ENCODE measurements at regions not wholly inside any gene's neighbourhood (a gene's known extent, or its start where the extent isn't known, plus 50 kb on each side); places are given as distances from the start of the nearest gene placed in this dataset.

DNA sequence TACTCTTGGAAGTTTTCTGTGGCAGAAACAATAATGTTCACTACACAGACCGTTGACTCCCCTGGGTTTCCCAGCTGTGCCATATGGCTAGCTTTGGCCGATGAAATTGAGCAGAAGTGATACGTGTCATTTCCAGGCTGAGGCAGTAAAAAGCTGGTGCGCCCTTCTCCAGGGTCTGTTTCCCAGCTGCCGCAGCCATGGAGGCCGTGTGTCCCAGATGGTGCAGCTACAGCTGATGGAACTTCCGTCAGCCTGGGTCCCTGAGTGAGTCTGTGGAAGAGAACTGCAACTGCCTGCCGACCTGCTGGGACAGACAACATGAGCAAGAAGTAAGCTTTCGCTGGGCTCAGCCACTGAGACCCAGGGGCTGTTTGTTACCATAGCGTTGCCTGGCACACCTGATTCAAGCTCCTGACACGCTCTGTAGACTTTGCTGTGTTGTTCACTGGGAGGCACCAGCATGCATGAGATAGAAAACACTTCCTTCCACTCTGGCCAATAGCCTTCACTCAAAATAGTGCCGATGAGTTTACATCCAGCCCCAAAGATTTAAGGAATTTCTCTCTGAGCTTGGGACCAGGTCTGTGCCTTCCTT lies 116.3 kb upstream of the SLC25A33 start:
- Histone ChIP-seq H3K36me3 (no peaks in the 10 kb centered on the region), H3K27me3 (no peaks in the 10 kb centered on the region), H3K27ac (replicated peaks in 1 of 4) (no peak overlapping the region), H3K4me1 (peaks cover 0 to 3% (median under 1%) of the 10 kb centered on the region in 4 donors), H3K9me3 (no peaks in the 10 kb centered on the region), H3K4me3 (no peak overlapping the region)
- intact Hi-C loops (cut with DNase I) = no loop called here
- DNase-seq (ENCODE audit: extremely low spot score) = no peak
- TF ChIP-seq EP300 (IDR thresholded peaks at IDR 0.05) = no peak
- TF ChIP-seq, protein P1, sequence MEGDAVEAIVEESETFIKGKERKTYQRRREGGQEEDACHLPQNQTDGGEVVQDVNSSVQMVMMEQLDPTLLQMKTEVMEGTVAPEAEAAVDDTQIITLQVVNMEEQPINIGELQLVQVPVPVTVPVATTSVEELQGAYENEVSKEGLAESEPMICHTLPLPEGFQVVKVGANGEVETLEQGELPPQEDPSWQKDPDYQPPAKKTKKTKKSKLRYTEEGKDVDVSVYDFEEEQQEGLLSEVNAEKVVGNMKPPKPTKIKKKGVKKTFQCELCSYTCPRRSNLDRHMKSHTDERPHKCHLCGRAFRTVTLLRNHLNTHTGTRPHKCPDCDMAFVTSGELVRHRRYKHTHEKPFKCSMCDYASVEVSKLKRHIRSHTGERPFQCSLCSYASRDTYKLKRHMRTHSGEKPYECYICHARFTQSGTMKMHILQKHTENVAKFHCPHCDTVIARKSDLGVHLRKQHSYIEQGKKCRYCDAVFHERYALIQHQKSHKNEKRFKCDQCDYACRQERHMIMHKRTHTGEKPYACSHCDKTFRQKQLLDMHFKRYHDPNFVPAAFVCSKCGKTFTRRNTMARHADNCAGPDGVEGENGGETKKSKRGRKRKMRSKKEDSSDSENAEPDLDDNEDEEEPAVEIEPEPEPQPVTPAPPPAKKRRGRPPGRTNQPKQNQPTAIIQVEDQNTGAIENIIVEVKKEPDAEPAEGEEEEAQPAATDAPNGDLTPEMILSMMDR (IDR thresholded peaks at IDR 0.05) = no peak
- TF ChIP-seq POLR2AphosphoS5 (IDR thresholded peaks at IDR 0.05) = no peak
- TF ChIP-seq POLR2A (IDR thresholded peaks at IDR 0.05; ENCODE audit: low read depth) = no peak
- WGBS = 90% methylated on average over 12 of the region's 12 CpGs

DNA sequence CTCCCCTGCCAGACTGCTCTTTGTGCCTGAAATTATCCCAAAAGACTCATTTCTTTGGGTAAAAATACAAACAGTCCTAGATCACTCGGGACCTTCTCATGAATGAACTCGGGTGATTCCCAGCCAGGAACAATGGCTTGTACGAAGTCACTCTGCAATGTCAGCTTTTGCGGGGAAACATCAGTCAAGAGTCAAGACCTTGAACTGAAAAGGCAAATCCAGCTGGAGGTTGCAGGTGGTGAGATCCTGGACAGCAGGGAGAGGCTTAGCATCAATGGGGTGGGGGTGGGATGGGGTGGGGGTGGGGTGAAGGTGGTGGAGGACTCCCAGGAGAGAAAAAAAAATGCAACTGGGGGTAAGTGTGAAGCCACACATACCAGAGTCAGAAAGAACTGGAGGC lies 115.0 kb upstream of the SLC25A33 start:
- 65% methylated on average over 4 of the region's 4 CpGs for WGBS
- intact Hi-C loops (cut with DNase I) = no loop called here

DNA sequence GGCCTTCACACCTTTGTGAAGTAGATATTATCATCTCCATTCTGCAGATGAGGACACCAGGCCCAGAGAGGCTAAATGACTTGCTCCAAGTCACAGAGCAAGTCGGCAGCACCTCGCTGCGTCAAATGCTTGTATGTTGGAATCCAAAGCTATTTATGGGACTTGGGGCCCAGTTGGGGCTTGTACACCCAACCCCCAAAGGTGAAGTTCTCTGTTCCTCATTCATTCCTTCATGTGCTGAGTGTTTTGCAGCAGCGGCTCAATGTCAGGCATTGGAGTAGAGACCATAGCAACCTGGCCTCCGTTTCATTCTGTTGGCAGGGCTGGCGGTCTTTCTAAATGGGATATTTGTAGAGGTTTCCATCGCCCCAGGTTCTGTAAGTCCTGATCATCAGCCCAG lies 113.4 kb upstream of the SLC25A33 start:
- H3K4me3 ChIP-seq = no peak overlapping the region
- H3K9me3 ChIP-seq = no peaks in the 10 kb centered on the region
- no peaks in the 10 kb centered on the region for H3K27me3 ChIP-seq
- 77% methylated on average over 4 of the region's 7 CpGs for WGBS
- H3K27ac ChIP-seq (replicated peaks in 1 of 4) = no peak overlapping the region
- no peaks in the 10 kb centered on the region for H3K36me3 ChIP-seq
- intact Hi-C loops (cut with DNase I) = no loop called here
- no peak for DNase-seq (ENCODE audit: extremely low spot score)
- H3K4me1 ChIP-seq = peaks cover 6 to 16% (median 14%) of the 10 kb centered on the region in 4 donors
- TF ChIP-seq EP300 (IDR thresholded peaks at IDR 0.05) = no peak
- TF ChIP-seq, protein P1 (IDR thresholded peaks at IDR 0.05) = no peak
- TF ChIP-seq POLR2AphosphoS5 (IDR thresholded peaks at IDR 0.05) = no peak
- TF ChIP-seq POLR2A (IDR thresholded peaks at IDR 0.05; ENCODE audit: low read depth) = no peak

More for the DNA sequence above, 115.0 kb upstream of the SLC25A33 start:
- Histone ChIP-seq H3K27me3 (no peaks in the 10 kb centered on the region), H3K36me3 (no peaks in the 10 kb centered on the region), H3K9me3 (no peaks in the 10 kb centered on the region), H3K4me3 (no peak overlapping the region), H3K4me1 (peaks cover under 1 to 11% (median 9%) of the 10 kb centered on the region in 4 donors), H3K27ac (replicated peaks in 1 of 4) (no peak overlapping the region)
- TF ChIP-seq, protein P1 (IDR thresholded peaks at IDR 0.05) = no peak
- TF ChIP-seq POLR2AphosphoS5 (IDR thresholded peaks at IDR 0.05) = no peak
- TF ChIP-seq POLR2A (IDR thresholded peaks at IDR 0.05; ENCODE audit: low read depth) = no peak
- TF ChIP-seq EP300 (IDR thresholded peaks at IDR 0.05) = no peak
- no peak for DNase-seq (ENCODE audit: extremely low spot score)

DNA sequence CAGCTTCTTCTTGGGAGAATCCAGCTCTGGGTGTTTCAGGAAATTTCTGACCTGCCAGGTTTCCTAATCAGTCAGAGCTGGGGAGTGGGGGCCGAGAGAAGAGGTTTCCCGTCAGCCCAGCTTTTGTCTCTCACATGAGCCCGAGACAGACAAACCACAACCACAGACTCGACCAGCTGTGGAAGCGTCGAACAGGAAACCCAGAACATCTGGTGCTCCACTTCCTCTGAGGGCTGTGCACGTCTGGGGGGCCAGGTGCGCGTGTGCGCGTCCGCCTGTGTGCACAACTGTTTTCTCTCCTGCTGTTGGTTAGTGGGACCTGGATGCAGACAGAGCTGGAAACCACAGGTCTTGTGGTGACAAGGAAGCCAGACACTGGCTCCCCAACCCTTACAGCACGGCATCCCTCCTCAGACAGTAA lies 113.0 kb upstream of the SLC25A33 start:
- Histone ChIP-seq H3K4me3 (no peak overlapping the region), H3K36me3 (no peaks in the 10 kb centered on the region), H3K27ac (replicated peaks in 1 of 4) (no peak overlapping the region), H3K9me3 (no peaks in the 10 kb centered on the region), H3K27me3 (no peaks in the 10 kb centered on the region), H3K4me1 (peaks cover 6 to 16% (median 14%) of the 10 kb centered on the region in 4 donors)
- WGBS = 32% methylated on average over 4 of the region's 13 CpGs
- DNase-seq (ENCODE audit: extremely low spot score) = no peak
- intact Hi-C loops (cut with DNase I) = no loop called here
- TF ChIP-seq POLR2A (IDR thresholded peaks at IDR 0.05; ENCODE audit: low read depth) = no peak
- TF ChIP-seq, protein P1 (IDR thresholded peaks at IDR 0.05) = no peak
- TF ChIP-seq EP300 (IDR thresholded peaks at IDR 0.05) = no peak
- TF ChIP-seq POLR2AphosphoS5 (IDR thresholded peaks at IDR 0.05) = no peak

DNA sequence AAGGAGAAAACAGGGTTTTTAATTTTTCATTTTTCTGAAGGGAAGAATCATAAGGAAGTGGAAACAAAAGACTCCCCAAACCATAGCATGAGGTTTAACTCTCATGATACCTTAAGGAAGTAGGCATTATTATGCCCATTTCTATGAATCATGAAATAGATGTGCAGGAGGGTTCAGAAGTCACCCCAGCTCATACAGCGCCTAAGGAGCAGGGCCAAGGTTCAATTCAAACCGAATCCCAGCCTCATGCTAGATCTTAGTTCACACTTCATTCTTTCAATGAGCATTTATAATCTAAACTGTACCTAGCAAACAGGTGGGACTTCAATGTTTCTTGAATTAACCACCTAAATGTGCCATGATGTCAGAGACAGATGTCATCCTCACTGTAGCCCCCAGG lies 111.9 kb upstream of the SLC25A33 start:
- TF ChIP-seq EP300 (IDR thresholded peaks at IDR 0.05) (no peak), POLR2AphosphoS5 (IDR thresholded peaks at IDR 0.05) (no peak), POLR2A (IDR thresholded peaks at IDR 0.05; ENCODE audit: low read depth) (no peak)
- TF ChIP-seq, protein P1 (IDR thresholded peaks at IDR 0.05) = no peak
- 87% methylated on average over 2 of the region's 2 CpGs for WGBS
- Histone ChIP-seq H3K36me3 (no peaks in the 10 kb centered on the region), H3K9me3 (no peaks in the 10 kb centered on the region), H3K4me1 (peaks cover 6 to 16% (median 14%) of the 10 kb centered on the region in 4 donors), H3K27ac (replicated peaks in 1 of 4) (no peak overlapping the region), H3K4me3 (no peak overlapping the region), H3K27me3 (no peaks in the 10 kb centered on the region)
- intact Hi-C loops (cut with DNase I) = no loop called here
- DNase-seq (ENCODE audit: extremely low spot score) = no peak

All from esophagus muscularis mucosa (tissue), 4 donors.